K562 (cell line): ENCODE measurements at regions not wholly inside any gene's neighbourhood (a gene's known extent, or its start where the extent isn't known, plus 50 kb on each side); places are given as distances from the start of the nearest gene placed in this dataset.
A peak's percentile ranks its signal among the peaks of the same experiment; 100 is the strongest.

Experiments
- ARNT ChIP-seq, 2 experiments: fragments of 450-650 bp; IDR thresholded peaks; 2 replicates each; pipeline ENCODE4 v1.6.1; 2016; ENCODE audit warnings: mild to moderate bottlenecking in 1 of 2
- CBFA2T2 ChIP-seq: fragments of 450-650 bp; conservative IDR thresholded peaks from 2 replicates; pipeline ENCODE4 v1.6.1; 2017; ENCODE audit warnings: mild to moderate bottlenecking
- CBFA2T3 ChIP-seq: fragments of 450-650 bp; IDR thresholded peaks from 2 replicates; pipeline ENCODE4 v1.6.1; 2017
- FOXA1 ChIP-seq: fragments of 450-650 bp; IDR thresholded peaks from 2 replicates; pipeline ENCODE4 v1.6.1; 2016; ENCODE audit warnings: mild to moderate bottlenecking, borderline replicate concordance
- KAT8 ChIP-seq: fragments of 450-650 bp; IDR thresholded peaks from 2 replicates; pipeline ENCODE4 v1.6.1; 2016; ENCODE audit warnings: low read depth, mild to moderate bottlenecking
- KDM4B ChIP-seq, 2 experiments: fragments of 450-650 bp in 1 of 2; sonication (generic) in 1 of 2; IDR thresholded peaks; 2 replicates each; pipeline ENCODE4 v1.6.1; 2016 to 2017; ENCODE audit warnings: borderline replicate concordance in 2 of 2, antibody characterized with exemption in 1 of 2, low read depth in 1 of 2, mild to moderate bottlenecking in 1 of 2
- LARP7 ChIP-seq: fragments of 450-650 bp; IDR thresholded peaks from 2 replicates; pipeline ENCODE4 v1.6.1; 2016
- MTA2 ChIP-seq: fragments of 450-650 bp; IDR thresholded peaks from 2 replicates; pipeline ENCODE4 v1.6.1; 2016; ENCODE audit warnings: low read depth
- NCOR1 ChIP-seq: fragments of 450-650 bp; IDR thresholded peaks from 2 replicates; pipeline ENCODE4 v1.6.1; 2016; ENCODE audit warnings: mild to moderate bottlenecking, moderate library complexity
- NFIC ChIP-seq: fragments of 450-650 bp; IDR thresholded peaks from 2 replicates; pipeline ENCODE4 v1.6.1; 2017; ENCODE audit warnings: mild to moderate bottlenecking, inconsistent platforms
- NR4A1 ChIP-seq, 2 experiments: fragments of 250-450 bp in 1 of 2; fragments of 450-650 bp in 1 of 2; sonication (Bioruptor Pico) in 1 of 2; IDR thresholded peaks; 2 replicates each; pipeline versions ENCODE4 v1.4.0 to v1.6.1; 2016 to 2020; ENCODE audit warnings: mild to moderate bottlenecking in 2 of 2, missing compliant biosample characterization in 1 of 2, missing genetic modification characterization in 1 of 2, moderate library complexity in 1 of 2
- PHTF2 ChIP-seq: fragments of 250-450 bp; sonication (Bioruptor Pico); IDR thresholded peaks from 2 replicates; pipeline ENCODE4 v1.5.0; 2021; ENCODE audit warnings: mild to moderate bottlenecking
- RCOR1 ChIP-seq, 2 experiments: IDR thresholded peaks; 2 replicates each; pipeline ENCODE4 v1.6.1; 2012; ENCODE audit warnings: low read depth in 2 of 2, low read length in 2 of 2, borderline replicate concordance in 1 of 2, improper control_type of control experiment in 1 of 2
- RFX5 ChIP-seq: IDR thresholded peaks from 2 replicates; pipeline ENCODE4 v1.6.1; 2011; ENCODE audit warnings: low read depth, mild to moderate bottlenecking, improper control_type of control experiment, low read length
- STAT5A ChIP-seq: IDR thresholded peaks from 2 replicates; pipeline ENCODE4 v1.6.1; 2012; ENCODE audit warnings: low read length, inconsistent platforms, borderline replicate concordance
- XRCC3 ChIP-seq: fragments of 450-650 bp; IDR thresholded peaks from 2 replicates; pipeline ENCODE4 v1.6.1; 2017; ENCODE audit warnings: mild to moderate bottlenecking, moderate library complexity
- XRCC5 ChIP-seq: fragments of 200-400 bp; formaldehyde crosslinking; IDR thresholded peaks from 2 replicates; pipeline ENCODE4 v1.6.1; 2017; ENCODE audit warnings: low read depth, mild to moderate bottlenecking, low read length
- ZNF140 ChIP-seq: fragments of 250-450 bp; sonication (Bioruptor Pico); IDR thresholded peaks from 2 replicates; pipeline ENCODE4 v1.8.0; 2021; ENCODE audit warnings: moderate library complexity, mild to moderate bottlenecking, inconsistent platforms
- ZNF766 ChIP-seq: fragments of 200-800 bp; sonication (Bioruptor generic); conservative IDR thresholded peaks from 2 replicates; pipeline ENCODE4 v1.6.1; 2016; ENCODE audit warnings: missing genetic modification characterization, missing compliant biosample characterization
- ZNF77 ChIP-seq: fragments of 250-450 bp; sonication (Bioruptor Pico); IDR thresholded peaks from 2 replicates; pipeline ENCODE4 v1.5.0; 2020
- TF ChIP-seq, protein P1 (sequence below): fragments of 200-800 bp; sonication (Bioruptor generic); IDR thresholded peaks from 2 replicates; pipeline ENCODE4 v1.6.1; 2016; ENCODE audit warnings: missing genetic modification characterization, missing compliant biosample characterization
- TF ChIP-seq, protein P2 (sequence below): fragments of 150-350 bp; IDR thresholded peaks from 2 replicates; pipeline ENCODE4 v1.6.1; 2014; ENCODE audit warnings: low read depth, mild to moderate bottlenecking, low read length, borderline replicate concordance
- TF ChIP-seq, protein P3 (sequence below): sonication (generic); IDR thresholded peaks from 2 replicates; pipeline ENCODE4 v1.6.1; 2016

DNA sequence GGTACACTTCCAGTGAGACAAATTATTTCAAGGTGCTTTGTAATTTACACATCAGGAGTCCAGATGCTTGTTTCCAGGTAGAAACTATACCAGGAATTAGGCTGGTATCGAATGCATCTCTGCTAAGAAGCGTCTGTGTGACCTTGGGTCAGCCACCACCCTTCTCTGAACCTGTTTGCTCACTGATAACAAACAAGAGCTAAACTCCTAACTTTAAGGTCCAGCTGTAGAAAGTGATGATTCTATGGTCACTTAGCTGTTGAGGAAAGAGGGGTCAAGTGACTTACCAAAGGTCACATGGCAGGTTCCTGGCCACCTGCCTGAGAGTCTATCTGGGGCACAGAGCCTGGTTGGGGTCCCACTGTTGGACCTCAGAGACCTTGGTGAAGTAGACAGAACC lies 95.4 kb downstream of the HIF1AN start (continued):
- TF ChIP-seq, protein P1, sequence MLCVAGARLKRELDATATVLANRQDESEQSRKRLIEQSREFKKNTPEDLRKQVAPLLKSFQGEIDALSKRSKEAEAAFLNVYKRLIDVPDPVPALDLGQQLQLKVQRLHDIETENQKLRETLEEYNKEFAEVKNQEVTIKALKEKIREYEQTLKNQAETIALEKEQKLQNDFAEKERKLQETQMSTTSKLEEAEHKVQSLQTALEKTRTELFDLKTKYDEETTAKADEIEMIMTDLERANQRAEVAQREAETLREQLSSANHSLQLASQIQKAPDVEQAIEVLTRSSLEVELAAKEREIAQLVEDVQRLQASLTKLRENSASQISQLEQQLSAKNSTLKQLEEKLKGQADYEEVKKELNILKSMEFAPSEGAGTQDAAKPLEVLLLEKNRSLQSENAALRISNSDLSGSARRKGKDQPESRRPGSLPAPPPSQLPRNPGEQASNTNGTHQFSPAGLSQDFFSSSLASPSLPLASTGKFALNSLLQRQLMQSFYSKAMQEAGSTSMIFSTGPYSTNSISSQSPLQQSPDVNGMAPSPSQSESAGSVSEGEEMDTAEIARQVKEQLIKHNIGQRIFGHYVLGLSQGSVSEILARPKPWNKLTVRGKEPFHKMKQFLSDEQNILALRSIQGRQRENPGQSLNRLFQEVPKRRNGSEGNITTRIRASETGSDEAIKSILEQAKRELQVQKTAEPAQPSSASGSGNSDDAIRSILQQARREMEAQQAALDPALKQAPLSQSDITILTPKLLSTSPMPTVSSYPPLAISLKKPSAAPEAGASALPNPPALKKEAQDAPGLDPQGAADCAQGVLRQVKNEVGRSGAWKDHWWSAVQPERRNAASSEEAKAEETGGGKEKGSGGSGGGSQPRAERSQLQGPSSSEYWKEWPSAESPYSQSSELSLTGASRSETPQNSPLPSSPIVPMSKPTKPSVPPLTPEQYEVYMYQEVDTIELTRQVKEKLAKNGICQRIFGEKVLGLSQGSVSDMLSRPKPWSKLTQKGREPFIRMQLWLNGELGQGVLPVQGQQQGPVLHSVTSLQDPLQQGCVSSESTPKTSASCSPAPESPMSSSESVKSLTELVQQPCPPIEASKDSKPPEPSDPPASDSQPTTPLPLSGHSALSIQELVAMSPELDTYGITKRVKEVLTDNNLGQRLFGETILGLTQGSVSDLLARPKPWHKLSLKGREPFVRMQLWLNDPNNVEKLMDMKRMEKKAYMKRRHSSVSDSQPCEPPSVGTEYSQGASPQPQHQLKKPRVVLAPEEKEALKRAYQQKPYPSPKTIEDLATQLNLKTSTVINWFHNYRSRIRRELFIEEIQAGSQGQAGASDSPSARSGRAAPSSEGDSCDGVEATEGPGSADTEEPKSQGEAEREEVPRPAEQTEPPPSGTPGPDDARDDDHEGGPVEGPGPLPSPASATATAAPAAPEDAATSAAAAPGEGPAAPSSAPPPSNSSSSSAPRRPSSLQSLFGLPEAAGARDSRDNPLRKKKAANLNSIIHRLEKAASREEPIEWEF (CRISPR knock-in tag) = no peak
- TF ChIP-seq CBFA2T2 = peak; percentile 86
- peak; percentile 59; the same call in 1 of the 2 replicates for TF ChIP-seq NCOR1
- no peak for TF ChIP-seq PHTF2
- TF ChIP-seq ZNF766 (CRISPR knock-in tag) = no peak
- no peak for TF ChIP-seq FOXA1
- no peak for TF ChIP-seq ZNF77 (CRISPR knock-in tag)
- no peak for TF ChIP-seq XRCC5
- TF ChIP-seq, protein P2, sequence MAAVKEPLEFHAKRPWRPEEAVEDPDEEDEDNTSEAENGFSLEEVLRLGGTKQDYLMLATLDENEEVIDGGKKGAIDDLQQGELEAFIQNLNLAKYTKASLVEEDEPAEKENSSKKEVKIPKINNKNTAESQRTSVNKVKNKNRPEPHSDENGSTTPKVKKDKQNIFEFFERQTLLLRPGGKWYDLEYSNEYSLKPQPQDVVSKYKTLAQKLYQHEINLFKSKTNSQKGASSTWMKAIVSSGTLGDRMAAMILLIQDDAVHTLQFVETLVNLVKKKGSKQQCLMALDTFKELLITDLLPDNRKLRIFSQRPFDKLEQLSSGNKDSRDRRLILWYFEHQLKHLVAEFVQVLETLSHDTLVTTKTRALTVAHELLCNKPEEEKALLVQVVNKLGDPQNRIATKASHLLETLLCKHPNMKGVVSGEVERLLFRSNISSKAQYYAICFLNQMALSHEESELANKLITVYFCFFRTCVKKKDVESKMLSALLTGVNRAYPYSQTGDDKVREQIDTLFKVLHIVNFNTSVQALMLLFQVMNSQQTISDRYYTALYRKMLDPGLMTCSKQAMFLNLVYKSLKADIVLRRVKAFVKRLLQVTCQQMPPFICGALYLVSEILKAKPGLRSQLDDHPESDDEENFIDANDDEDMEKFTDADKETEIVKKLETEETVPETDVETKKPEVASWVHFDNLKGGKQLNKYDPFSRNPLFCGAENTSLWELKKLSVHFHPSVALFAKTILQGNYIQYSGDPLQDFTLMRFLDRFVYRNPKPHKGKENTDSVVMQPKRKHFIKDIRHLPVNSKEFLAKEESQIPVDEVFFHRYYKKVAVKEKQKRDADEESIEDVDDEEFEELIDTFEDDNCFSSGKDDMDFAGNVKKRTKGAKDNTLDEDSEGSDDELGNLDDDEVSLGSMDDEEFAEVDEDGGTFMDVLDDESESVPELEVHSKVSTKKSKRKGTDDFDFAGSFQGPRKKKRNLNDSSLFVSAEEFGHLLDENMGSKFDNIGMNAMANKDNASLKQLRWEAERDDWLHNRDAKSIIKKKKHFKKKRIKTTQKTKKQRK = no peak
- no peak for TF ChIP-seq KDM4B (IDR thresholded peaks at IDR 0.05; ENCODE audit: borderline replicate concordance in 2 of 2, low read depth in 1 of 2)
- TF ChIP-seq CBFA2T3 = peak; percentile 90
- TF ChIP-seq MTA2 = peak; percentile 25; the same call in 1 of the 2 replicates
- peak; percentile 64 for TF ChIP-seq NFIC
- TF ChIP-seq LARP7 = no peak
- TF ChIP-seq, protein P3, sequence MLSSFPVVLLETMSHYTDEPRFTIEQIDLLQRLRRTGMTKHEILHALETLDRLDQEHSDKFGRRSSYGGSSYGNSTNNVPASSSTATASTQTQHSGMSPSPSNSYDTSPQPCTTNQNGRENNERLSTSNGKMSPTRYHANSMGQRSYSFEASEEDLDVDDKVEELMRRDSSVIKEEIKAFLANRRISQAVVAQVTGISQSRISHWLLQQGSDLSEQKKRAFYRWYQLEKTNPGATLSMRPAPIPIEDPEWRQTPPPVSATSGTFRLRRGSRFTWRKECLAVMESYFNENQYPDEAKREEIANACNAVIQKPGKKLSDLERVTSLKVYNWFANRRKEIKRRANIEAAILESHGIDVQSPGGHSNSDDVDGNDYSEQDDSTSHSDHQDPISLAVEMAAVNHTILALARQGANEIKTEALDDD = no peak
- TF ChIP-seq ARNT (IDR thresholded peaks at IDR 0.05) = no peak
- TF ChIP-seq KAT8 = no peak
- TF ChIP-seq XRCC3 = no peak
- peak; percentile 55 for TF ChIP-seq STAT5A
- TF ChIP-seq NR4A1 (CRISPR knock-in tag; IDR thresholded peaks at IDR 0.05) = no peak
- TF ChIP-seq NR4A1 (tag; IDR thresholded peaks at IDR 0.05) = no peak
- TF ChIP-seq RCOR1 (IDR thresholded peaks at IDR 0.05; ENCODE audit: borderline replicate concordance in 1 of 2, low read depth in 2 of 2, low read length in 2 of 2) = 0 out of 4 replicates have a peak, but pooled peaks of 1 of the 2 experiments have one; percentile 2
- no peak for TF ChIP-seq RFX5
- no peak for TF ChIP-seq ZNF140 (CRISPR knock-in tag)
